CD4-positive, alpha-beta T cell treated with Interleukin-15 for 1 hour (primary cell): ENCODE measurements at regions not wholly inside any gene's neighbourhood (a gene's known extent, or its start where the extent isn't known, plus 50 kb on each side); places are given as distances from the start of the nearest gene placed in this dataset.

ENCODE experiments used
- DNase-seq: peaks from one replicate; pipeline ENCODE4 v3.0.0-alpha.2; 2020

- no peak for DNase-seq
These were observed 591.9 kb downstream of the QKI start for GRCh38 chr6:164006459-164006858.

- DNase-seq = no peak
These were observed 590.6 kb downstream of the QKI start for GRCh38 chr6:164005004-164005711.

GRCh38 chr6:164000276-164000675 lies 585.8 kb downstream of the QKI start:
- no peak for DNase-seq

GRCh38 chr6:163999475-164000125 lies 585.1 kb downstream of the QKI start:
- no peak for DNase-seq

GRCh38 chr6:163998496-163998895 lies 584.0 kb downstream of the QKI start:
- no peak for DNase-seq

GRCh38 chr6:163996491-163996890 lies 582.0 kb downstream of the QKI start:
- DNase-seq = no peak

GRCh38 chr6:163994566-163994965 lies 580.0 kb downstream of the QKI start:
- no peak for DNase-seq

GRCh38 chr6:163992701-163993100 lies 578.2 kb downstream of the QKI start:
- no peak for DNase-seq

- no peak for DNase-seq
These were observed 577.5 kb downstream of the QKI start for GRCh38 chr6:163992056-163992455.

- DNase-seq = no peak
These were observed 576.8 kb downstream of the QKI start for GRCh38 chr6:163991321-163991720.

- no peak for DNase-seq
These were observed 571.8 kb downstream of the QKI start for GRCh38 chr6:163986313-163986712.

GRCh38 chr6:163985710-163986109 lies 571.2 kb downstream of the QKI start:
- DNase-seq = no peak

GRCh38 chr6:163985040-163985439 lies 570.5 kb downstream of the QKI start:
- no peak for DNase-seq

- no peak for DNase-seq
These were observed 569.8 kb downstream of the QKI start for GRCh38 chr6:163984124-163984936.

GRCh38 chr6:163983679-163984078 lies 569.2 kb downstream of the QKI start:
- no peak for DNase-seq

- DNase-seq = no peak
These were observed 559.8 kb downstream of the QKI start for GRCh38 chr6:163974322-163974721.

- no peak for DNase-seq
These were observed 557.6 kb downstream of the QKI start for GRCh38 chr6:163971841-163972838.

- no peak for DNase-seq
These were observed 556.5 kb downstream of the QKI start for GRCh38 chr6:163970846-163971564.

GRCh38 chr6:163965426-163966348 lies 551.2 kb downstream of the QKI start:
- no peak for DNase-seq

- no peak for DNase-seq
These were observed 550.3 kb downstream of the QKI start for GRCh38 chr6:163964789-163965188.
